ENCODE measurements at regions not wholly inside any gene's neighbourhood (a gene's known extent, or its start where the extent isn't known, plus 50 kb on each side); places are given as distances from the start of the nearest gene placed in this dataset.
"Not testable (repeated sequence)": the region's sequence is repeated elsewhere in the genome, so short reads cannot be mapped to it uniquely, and the experiment has no call there.

- no peak for TF ChIP-seq CTCF (IDR thresholded peaks at IDR 0.05; ENCODE audit: low read depth, low read length)
- H3K4me3 ChIP-seq (ENCODE audit: low read depth, low read length), result no peak overlapping the region
These were observed 56.9 kb upstream of the NXT1 start for GRCh38 chr20:23293689-23294088.

GRCh38 chr20:23292311-23292710 lies 58.3 kb upstream of the NXT1 start:
- H3K4me3 ChIP-seq (ENCODE audit: low read depth, low read length), result not testable (repeated sequence)

- no peak overlapping the region for H3K4me3 ChIP-seq (ENCODE audit: low read depth, low read length)
- no peak for TF ChIP-seq CTCF (IDR thresholded peaks at IDR 0.05; ENCODE audit: low read depth, low read length)
These were observed 58.9 kb upstream of the NXT1 start for GRCh38 chr20:23291575-23292240.

- no peak for TF ChIP-seq CTCF (IDR thresholded peaks at IDR 0.05; ENCODE audit: low read depth, low read length)
- no peak overlapping the region for H3K4me3 ChIP-seq (ENCODE audit: low read depth, low read length)
These were observed 59.6 kb upstream of the NXT1 start for GRCh38 chr20:23290761-23291574.

- no peak overlapping the region for H3K4me3 ChIP-seq (ENCODE audit: low read depth, low read length)
- TF ChIP-seq CTCF (IDR thresholded peaks at IDR 0.05; ENCODE audit: low read depth, low read length), result no peak
These were observed 60.7 kb upstream of the NXT1 start for GRCh38 chr20:23289724-23290395.

- no peak for TF ChIP-seq CTCF (IDR thresholded peaks at IDR 0.05; ENCODE audit: low read depth, low read length)
- H3K4me3 ChIP-seq (ENCODE audit: low read depth, low read length), result no peak overlapping the region
These were observed 61.3 kb upstream of the NXT1 start for GRCh38 chr20:23289249-23289648.

GRCh38 chr20:23287354-23288190 lies 63.0 kb upstream of the NXT1 start:
- TF ChIP-seq CTCF (IDR thresholded peaks at IDR 0.05; ENCODE audit: low read depth, low read length), result no peak

More at GRCh38 chr20:23287354-23288190, 63.0 kb upstream of the NXT1 start:
- H3K4me3 ChIP-seq (ENCODE audit: low read depth, low read length), result no peak overlapping the region

Data from WI38 (cell line).